ENCODE measurements at regions not wholly inside any gene's neighbourhood (a gene's known extent, or its start where the extent isn't known, plus 50 kb on each side); places are given as distances from the start of the nearest gene placed in this dataset.
"Not testable (repeated sequence)": the region's sequence is repeated elsewhere in the genome, so short reads cannot be mapped to it uniquely, and the experiment has no call there.

DNA sequence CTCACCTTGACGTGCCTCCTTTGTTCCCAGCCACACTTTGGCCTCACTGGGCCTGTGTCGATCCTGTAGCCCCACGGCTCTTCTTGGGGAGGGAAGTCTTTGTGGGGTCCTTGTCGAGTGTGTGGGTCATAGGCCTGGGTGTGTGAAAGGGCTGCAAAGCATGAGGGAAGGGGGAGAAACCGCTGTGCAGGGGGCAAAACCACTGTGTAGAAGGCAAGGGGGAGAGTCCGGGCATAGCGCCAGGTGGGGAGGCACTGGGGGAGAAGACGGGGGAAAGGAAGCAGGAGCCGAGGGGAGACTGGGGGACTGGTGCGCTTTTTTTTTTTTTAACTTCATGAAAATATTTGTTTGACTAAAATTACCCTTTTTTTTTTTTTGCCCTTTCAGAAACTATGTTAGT is 65.1 kb upstream of the RASD2 start:
- no peak for DNase-seq

DNA sequence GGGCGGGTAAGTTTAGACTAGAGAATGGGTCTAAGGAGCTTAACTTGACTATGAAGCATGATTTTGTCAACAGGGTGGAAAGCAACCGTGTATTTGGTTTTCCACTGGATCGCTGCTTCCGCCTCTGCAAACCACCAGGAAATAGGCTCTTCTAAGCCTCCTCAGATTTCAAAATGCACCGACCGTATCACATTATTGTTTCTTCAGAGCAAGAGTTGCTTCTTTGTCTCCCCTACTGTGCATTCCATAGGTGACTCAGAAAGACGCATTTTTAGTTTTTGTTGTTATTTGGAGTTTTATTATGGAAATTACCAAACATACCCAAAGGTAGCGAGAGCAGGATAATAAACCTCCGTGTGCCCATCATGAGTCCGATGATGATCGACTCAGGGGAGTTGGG is 64.3 kb upstream of the RASD2 start:
- no peak for DNase-seq

DNA sequence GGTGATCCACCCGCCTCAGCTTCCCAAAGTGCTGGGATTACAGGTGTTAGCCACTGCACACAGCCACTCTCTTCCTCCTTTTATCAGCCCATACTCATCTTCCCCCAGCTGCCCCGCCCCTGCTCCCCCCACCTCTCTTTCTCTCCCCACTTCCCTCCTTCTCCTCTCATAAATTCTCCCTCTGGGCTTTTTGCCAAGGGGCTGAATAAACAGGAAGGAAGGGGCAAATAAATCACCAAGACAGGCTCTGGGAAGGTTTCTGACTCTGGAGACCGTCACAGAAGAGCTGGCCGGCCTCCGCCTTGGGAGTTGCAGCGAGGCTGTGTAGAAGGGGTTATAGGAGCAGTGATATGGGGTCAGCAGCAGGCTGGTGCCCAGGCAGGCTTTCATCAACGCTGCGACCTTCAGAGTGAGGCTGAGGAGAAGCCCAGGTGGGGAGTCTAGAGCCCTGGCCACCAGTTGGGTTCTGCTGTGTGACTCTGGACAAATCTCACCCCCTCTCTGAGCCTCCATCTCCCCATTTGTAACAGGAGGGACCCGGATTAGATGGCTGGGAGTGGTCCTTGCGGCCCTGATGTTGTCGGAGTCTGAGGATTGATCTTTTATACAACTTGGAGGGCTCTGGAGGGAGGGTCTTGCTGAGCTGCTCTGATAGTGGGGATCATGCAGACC is 62.6 kb upstream of the RASD2 start:
- DNase-seq, result peak; percentile 41

DNA sequence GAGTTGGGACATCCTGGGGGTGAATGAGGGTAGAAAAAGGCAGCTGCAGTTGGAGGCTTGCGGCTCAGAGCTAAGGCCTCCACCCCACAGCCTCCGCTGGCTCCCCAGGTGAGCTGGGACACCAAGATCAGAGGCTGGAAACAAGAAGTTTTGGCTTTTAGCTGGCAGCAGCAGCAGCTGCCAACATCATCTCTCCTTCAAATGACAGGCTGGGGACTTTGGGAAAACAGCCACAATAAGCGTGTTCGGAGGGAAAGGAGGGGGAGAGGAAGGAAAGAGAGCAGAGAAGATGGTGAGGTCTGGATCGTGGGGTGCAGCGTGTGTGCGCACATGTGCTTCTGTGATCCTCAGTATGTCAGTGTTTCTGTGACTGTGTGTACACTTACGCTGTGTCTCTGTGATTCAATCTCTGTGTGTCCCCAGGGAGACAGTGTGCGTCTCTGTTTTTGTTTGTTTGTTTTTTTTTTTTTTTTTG is 62.0 kb upstream of the RASD2 start:
- no peak for DNase-seq

DNA sequence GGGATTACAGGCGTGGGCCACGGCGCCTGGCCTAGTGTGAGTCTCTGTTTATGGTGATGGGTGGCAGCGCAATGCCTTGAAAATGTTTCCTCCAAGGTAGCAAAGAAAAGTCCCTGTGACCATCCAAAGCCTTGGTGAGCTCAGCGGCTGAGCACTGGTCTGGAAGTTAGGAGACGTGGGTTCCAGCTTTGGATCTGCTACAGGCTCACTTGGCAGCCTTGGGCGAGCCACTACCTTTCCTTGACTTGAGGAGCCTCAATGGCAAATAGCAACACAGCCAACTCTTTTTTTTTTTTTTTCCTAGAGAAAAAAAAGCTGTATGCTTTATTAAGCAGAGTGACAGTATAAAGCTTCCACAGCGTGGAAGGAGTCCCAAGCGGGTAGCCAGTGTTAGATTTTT is 61.3 kb upstream of the RASD2 start:
- no peak for DNase-seq

DNA sequence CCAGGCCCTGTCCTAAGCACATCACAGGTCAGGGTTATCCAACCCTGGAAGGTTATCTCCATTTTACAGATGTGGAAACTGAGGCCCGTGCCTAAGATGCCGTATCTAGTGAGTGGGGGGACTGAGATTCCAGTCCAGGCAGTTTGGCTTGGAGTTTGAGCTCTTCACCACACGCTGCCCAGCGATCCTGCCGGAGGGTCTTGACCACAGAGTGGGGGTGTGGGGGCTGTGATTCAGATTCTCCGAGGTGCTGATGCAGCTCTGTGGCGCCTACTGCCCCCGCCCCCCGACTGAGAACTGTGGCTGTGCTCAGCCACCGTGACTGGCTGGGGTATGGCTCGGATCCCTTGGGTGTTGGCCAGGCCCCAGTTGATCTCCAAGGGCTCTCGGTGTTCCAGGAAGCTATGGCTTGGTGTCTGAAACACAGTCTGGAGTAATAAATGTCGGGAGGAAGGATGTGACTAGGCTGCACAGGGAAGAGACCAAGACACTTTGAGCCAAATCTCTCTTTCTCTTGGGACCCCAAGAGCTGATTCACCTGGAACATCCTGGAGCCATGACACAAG is 60.6 kb upstream of the RASD2 start:
- DNase-seq, result no peak

DNA sequence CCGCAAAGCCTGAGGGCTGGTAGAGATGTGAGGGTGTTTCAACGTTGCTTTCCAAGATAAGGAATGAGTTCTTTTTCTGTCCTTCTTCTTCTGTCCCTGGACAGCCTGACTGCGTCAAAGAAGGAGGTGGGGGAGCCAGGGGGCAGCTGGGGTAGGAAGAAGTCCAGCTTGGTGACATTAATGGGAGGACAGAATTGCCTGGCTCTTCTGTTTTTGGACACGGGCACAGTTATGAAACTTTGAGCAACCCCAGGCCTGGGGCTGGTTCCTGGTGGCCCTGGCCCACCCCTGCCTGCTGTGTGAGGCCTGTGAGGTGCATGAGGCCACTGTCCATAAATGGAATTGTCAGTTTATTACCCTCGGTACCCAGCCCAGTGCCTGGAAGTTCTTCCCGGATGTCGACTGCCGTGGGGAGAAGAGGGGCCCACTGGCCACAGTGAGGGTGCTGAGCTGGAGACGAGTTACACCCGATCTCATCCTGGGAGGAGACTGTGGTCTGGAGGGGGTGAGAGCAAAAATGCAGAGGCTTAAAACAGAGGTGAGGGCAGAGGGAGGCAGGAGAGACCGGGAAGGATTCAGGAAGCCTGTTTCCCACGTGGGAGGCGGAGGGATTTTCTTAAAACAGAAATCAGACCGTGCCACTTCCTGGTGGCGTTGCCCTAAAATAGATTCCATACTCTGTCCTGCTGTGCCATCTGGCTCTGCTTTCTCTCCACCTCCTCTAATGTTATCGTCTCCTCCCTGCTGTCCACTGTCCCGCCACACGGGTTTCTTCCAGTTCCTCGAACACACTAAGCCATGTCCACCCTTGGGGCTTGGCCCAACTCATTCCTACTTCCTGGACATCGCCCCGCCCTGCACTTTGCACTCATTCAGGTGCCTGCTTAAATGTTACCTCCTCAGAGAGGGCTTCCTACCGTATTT is 59.7 kb upstream of the RASD2 start:
- DNase-seq, result no peak

DNA sequence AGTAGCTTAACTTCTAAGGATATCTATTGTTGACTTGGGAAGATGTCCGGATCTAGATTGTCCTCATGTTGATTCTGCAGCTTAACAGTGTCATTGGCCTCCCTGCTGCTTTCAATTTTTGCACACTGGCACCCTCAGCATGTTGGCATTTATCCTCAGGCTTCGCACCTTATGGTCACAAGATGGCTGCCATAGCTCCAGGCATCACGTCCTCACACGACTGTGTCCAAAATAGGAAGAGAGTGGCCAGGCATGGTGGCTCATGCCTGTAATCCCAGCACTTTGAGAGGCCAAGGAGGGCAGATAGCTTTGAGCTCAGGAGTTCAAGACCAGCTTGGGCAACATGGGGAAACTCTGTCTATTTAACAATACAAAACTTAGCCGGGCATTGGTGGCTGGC is 58.3 kb upstream of the RASD2 start:
- no peak for DNase-seq

DNA sequence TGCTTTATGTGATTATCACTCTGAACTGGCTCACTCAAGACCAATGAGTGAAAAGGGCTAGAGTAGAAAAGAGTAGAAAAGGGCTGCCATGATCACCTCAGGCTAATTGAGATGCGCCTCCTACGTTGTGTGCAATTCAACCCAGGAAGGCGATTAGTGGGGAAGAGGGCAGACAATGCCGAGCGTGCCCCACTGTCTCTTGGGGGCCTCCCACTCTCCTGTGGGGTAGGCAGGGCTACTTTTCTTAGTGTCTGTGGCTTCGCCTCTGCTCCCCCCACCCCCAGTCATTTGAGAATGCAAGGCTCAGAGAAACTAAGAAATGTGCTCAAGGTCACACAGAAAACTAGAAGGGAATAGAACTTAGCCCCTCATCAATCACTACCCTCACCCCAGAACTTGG is 57.7 kb upstream of the RASD2 start:
- no peak for DNase-seq

DNA sequence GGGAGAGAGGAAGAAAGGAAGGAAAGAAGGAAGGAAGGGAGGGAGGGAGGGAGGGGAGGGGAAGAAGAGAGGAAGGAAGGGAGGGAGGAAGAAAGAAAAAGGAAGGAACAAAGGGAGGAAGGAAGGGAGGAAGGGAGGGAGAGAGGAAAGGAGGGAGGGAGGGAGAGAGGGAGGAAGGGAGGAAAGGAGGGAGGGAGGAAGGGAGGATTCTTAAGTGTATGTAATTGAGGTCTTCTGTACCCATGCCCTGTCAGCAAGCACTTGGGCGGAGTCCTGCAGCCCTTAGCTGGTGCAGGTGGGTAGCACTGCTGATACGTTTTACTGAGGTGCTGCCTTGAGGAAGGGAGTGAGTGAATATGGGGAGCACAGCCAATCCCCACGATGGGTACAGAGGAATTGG is 56.9 kb upstream of the RASD2 start:
- no peak for DNase-seq

DNA sequence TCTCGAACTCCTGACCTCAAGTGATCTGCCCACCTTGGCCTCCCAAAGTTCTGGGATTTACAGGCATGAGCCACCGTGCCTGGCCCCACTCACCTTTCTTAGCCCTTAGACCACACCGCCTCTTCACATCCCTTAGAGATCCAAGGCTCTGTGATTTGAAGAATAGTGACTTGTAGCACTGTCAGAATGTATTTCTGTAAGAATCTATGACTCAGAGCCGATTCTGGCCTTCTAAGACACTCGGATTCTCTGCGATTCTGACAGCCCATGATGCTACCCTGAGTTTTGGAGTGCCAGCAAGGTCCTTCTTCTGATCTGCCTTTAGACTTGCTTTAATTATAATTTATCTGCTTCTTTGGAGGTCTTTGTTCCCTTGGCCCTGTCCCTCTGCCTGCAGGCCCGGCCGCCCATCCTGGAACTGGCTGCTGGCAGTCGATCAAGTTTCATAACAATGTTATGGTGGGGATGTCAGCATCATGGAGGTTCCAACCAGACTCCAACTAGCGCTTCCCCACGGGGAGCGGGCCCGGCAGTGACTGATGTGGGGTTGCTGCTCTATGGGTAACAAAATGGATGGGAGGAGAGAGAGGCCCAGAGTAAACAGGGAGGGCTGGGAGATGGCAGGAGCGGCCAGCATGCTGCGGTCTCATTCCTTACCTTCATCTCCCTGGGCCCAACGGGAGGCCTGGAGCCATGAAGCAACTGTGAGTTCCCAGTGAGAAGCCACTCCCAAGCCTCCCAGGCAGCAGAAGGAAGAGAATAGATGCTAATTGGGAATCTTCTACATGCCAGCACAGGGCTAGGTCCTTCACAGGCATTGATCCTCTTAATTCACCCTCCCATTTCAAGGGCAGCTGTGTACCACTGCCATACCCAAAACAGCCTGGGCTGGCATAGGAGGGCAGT is 55.7 kb upstream of the RASD2 start:
- no peak for DNase-seq

DNA sequence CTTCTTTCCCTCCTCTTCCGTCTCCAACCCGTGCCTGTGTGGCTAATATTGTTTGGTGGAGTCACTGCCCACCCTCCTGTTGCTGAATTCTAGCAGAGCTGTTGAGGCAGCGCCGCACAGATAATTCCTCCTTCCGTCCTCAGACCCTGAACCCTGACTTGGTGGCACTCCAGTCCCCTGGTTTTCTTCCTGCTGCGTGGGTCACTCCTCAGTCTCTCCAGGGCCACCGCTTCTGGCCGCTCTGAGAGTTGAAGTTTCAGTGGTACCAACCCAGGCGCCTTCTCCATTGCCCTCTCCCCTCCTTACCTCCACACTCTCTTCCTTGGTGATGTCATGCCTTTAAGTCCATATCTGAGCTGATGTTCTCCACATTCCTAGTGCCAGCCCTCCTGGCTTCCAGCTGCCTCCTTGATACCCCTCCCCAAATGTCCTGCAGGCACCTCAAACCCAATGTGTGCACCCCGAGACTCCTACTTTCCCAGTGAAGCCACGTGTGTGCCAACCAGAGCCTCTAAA is 54.5 kb upstream of the RASD2 start:
- DNase-seq, result no peak

DNA sequence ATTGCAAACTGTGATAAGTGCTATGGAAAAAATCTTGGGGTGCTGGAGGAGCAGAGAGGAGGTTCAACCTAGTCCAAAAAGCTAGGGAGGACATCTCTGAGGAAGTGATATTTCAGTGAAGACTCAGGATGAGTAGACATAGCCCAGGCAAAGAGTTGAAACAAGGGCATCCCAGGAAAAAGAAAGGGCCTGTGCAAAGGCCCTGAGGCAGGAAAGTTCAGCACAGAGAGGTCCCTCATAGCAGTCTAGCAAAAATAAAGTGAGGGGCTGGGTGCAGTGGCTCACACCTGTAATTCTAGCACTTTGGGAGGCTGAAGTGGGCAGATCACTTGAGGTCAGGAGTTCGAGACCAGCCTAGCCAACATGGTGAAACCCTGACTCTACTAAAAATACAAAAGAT is 53.0 kb upstream of the RASD2 start:
- not testable (repeated sequence) for DNase-seq

DNA sequence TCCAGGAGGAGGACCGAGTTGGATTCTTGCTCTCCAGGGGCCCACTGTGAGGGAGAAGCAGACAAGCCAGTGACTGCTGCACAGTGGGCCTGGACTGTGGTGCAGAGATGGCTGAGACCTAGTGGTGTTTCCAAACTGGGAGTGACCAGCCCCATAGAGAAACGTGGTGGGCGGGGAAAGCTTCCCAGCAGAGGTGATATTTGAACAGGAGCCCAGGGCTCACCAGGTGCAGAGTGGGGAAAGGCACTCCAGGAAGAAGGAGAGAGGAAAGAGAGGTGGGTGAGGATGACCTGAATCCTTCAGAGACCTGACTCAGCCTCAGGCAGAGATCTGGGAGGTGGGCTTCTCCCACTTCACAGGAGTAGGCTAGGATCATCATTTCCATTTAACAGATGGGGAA is 52.1 kb upstream of the RASD2 start:
- DNase-seq, result no peak

DNA sequence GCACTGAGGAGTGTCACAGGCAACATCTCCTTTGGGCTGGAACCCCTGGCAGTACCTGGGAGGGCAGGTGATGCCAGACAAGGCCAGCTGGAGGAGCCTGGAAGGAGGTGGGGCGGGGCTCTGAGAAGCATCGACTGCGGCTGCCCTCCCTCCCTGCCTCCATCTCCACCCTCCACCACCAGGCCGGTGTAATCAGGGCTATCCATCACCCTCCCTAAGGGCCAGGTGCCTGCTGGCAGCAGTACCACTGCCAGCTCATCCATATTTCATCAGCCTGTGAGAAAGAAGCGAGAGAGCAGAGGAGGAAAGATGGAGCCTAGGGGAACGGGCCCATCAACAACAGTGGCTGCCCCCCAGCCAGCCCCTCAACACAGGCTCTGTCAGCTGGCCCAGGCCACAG is 51.4 kb upstream of the RASD2 start:
- DNase-seq, result no peak
